ENCODE measurements at regions not wholly inside any gene's neighbourhood (a gene's known extent, or its start where the extent isn't known, plus 50 kb on each side); places are given as distances from the start of the nearest gene placed in this dataset. TPM values are rescaled to one million over a fixed set of nuclear protein-coding genes. Genes with fewer than 3 reads are reported as not detected.

DNA sequence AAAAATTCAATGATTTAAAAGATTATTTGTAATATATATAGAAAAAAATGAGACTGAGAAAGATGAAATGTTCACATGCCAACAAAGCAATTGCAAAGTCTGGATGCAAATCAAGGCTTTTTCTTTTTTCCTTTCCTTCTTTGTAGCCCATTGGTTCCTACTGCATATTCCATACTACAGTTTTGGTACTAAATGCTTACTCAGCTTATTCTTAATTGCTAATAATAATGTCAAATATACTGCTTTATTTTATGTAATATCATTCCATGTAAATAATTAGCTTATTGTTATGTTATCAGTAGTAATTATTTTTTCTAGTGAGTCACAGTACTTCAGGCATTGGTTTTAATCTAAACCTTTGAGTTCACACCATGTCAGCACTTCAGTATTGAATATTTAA, 407.4 kb upstream of the LRRTM1 start:
- DNase-seq (ENCODE audit: low spot score) = no peak

- no peak for DNase-seq (ENCODE audit: low spot score)
Observed at GRCh38 chr2:80706951-80707350, 402.4 kb upstream of the LRRTM1 start.

DNA sequence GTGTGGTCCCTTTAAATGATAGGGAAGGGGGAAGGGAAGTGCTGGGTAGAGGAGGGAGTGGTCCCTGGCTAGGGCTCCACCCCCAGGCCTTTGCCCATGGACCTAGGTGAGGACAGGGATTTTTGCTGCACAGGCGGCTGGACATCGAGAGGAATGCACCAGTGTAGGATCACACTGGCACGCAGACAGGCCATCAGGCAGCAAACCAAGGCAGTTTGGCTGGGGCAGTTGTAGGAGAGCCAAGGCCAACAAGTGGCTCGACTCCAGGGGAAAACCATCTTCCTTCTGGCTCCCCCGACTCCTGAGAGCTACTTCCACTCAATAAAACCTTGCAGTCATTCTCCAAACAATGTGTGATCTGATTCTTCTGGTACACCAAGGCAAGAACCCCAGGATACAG, 402.0 kb upstream of the LRRTM1 start:
- no peak for DNase-seq (ENCODE audit: low spot score)

- no peak for DNase-seq (ENCODE audit: low spot score)
Observed at GRCh38 chr2:80703532-80703931, 399.0 kb upstream of the LRRTM1 start.

DNA sequence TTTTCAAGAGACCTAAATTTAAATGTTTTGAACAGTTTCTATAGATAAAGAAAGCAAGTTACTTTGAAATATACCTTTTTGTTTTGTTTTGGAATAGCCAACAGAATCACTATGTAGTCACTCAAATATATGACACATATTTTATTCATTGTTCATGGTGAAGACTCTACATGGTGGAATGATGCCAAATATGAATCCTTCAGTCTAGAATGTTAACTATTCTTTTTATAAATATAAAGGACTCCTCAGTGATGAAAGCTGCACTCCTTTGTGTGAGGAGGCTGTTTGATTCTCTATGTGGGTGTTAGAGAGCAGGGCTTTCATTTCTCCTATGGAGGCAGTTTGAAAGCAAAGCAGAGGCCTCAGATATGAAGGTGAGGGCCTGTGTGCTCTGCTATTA, 396.4 kb upstream of the LRRTM1 start:
- no peak for DNase-seq (ENCODE audit: low spot score)

Small RNA genes in the stretch of these regions (small RNA-seq; reads per million reads assigned to genes)
- gene AC013262.1 (not detected), gene AC138623.1 (not detected), gene RF00019 (not detected), gene RN7SL201P (not detected), gene RNA5SP99 (19.5 reads per million, percentile 92 among the genes with 10 or more reads in this experiment), gene RNU6-1312P (not detected), gene RNU6-685P (not detected), gene RPL37P10 (not detected)
